Hematopoietic multipotent progenitor cell treated with erythropoietin and hydrocortisone succinate and interleukin-3 and kit ligand, for 4 days (in vitro differentiated cells): ENCODE measurements at regions not wholly inside any gene's neighbourhood (a gene's known extent, or its start where the extent isn't known, plus 50 kb on each side); places are given as distances from the start of the nearest gene placed in this dataset.
"Not testable (repeated sequence)": the region's sequence is repeated elsewhere in the genome, so short reads cannot be mapped to it uniquely, and the experiment has no call there.

Source experiments
- DNase-seq: peaks from one replicate; pipeline ENCODE4 v3.0.0-alpha.2; 2015

DNA sequence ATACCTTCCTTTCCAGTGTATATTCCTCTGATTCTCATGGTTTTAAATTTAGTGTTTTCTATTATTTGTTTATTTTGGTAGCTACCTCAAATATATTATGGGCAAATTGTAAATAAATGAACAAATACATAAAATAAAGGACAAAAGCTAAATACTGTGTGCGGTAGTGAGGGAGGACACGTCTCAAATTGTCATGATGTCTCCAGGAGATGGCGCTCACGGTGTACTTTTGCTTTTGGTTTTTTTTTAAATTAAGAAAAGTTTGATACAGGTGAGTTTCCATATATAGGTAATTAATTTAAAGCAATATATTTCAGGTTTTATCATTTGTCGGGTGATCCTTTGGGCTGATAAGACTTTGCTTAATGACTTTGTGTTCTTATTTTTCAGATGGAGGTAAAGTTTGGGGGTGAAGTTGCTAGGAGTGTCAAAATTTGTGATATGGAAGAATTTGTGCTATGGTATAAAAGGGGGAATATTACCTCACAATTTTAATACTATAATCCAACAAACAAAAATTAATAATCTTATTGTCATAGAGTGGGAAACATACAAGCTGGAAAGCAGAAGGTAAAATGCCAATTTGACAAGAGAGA, 68.4 kb upstream of the TMEM229A start:
- peak; percentile 24 for DNase-seq

DNA sequence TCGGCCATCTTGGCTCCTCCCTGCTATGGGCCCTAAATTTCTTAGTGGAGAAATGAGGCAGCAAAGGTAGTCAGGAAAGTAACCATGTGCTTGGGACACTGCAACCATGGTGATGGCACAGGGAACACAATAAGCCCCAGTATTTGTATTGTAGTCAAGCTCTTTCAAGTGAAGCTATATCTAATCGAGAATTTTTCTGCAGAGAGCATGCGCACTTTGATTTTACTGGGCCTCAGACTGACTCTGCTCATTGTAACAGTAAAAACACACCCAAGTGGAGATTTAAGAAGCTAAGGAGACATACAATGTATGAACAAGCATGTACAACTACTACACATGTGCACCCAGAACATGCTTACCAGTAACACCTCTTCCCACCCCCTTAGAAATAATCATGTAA, 67.3 kb upstream of the TMEM229A start:
- DNase-seq, result no peak

DNA sequence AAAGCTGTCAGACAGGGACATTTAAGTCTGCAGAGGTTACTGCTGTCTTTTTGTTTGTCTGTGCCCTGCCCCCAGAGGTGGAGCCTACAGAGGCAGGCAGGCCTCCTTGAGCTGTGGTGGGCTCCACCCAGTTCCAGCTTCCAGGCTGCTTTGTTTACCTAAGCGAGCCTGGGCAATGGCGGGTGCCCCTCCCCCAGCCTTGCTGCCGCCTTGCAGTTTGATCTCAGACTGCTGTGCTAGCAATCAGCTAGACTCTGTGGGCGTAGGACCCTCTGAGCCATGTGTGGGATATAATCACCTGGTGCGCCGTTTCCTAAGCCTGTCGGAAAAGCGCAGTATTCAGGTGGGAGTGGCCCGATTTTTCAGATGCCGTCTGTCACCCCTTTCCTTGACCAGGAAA, 66.7 kb upstream of the TMEM229A start:
- DNase-seq, result not testable (repeated sequence)

DNA sequence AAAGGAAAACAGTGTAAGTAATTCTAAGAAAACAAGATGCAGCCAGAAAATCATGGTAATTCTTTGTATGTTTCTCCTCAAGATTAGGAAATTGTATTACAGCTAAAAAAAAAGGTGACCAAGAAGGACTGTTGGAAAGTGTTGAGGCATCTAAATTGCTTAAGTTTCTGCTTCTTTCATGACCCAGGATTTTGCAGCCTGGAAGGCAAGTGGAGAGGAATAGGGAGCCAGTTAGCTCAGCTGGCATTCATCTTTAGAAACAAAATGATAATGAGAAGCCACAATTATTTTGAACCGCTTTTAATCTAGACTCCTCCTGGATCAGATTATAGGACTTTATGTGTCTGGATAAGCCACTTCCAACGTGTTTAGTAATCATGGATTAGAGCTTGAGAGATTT, 56.8 kb upstream of the TMEM229A start:
- DNase-seq, result no peak

DNA sequence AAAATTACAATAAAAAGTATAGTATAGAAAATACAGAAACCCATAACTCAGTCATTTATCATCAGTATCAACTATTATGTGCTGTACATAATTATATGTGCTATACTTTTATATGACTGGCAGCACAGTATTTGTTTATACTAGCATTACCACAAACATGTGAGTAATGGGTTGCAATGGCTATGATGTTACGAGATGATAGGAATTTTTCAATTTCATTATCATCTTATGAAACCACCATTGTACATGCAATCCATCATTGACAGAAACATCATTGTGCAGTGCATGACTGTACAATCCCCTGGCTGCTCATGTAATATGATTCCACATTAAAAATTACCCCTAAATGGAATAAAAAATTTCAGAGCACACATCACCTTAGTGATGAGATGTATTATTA, 55.7 kb upstream of the TMEM229A start:
- DNase-seq, result no peak

DNA sequence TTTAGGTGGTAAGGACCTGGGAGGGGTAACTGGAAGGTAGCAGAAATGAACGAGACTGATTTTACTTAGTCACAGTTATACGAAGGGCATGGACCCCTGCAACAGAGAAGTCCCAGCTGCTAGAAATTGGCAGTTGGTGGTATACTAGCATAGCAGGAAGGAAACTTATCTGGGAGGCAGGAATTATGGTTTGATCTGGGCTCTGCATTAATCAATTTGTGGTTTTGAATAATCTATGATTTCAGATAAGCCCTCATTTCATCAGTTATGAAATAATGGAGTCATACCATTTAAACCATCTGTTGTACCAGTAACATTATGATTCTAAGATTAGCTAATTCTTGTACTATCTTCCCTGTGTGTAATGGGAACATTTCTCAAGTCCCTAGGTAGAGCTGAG, 54.0 kb upstream of the TMEM229A start:
- DNase-seq, result no peak

DNA sequence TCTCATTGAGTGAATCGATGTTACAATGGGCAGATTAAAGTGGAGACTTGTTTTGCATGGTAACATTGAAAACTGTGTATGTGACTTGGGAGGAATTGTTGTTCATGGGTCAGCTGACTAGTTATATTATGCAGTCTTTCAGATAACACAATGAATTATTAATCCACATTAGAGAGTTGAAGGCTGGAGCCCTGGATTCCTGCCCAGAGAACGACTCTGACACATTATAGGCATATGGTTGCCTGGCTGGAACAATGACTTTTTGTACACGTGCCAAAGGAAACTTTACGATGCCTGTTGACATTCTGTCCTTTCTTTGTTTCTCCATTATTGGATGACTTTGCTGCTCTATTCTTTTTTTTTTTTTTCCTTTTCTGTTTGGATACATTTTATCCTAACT, 52.3 kb upstream of the TMEM229A start:
- DNase-seq, result no peak

DNA sequence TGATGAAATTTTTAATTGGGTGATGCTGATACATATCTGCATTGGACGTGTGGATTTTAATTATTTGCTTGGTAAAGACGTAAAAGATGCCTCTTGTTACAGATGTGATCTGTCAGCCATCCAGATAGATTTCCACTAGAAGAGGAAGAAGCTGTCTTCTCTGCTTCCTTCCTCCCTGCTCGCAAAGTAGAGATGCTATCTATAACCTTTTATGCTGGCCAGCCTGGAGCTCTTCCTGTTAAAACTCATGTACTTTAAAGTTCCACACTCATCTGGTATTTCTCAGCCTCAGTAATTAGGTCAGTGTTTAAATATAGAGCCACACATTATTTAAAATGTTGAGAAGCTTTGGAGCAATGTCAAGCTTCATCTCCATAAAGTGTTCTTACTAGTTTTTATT, 51.2 kb upstream of the TMEM229A start:
- DNase-seq, result peak; percentile 0
